Glutamatergic neuron (in vitro differentiated cells): ENCODE measurements at regions not wholly inside any gene's neighbourhood (a gene's known extent, or its start where the extent isn't known, plus 50 kb on each side); places are given as distances from the start of the nearest gene placed in this dataset.

ENCODE experiments used
- DNase-seq: peaks from one replicate; pipeline ENCODE4 v3.0.0; 2022
- H3K27ac Mint-ChIP-seq: one replicate; pipeline ENCODE4 v1.8.0; 2020; ENCODE audit warnings: mild to moderate bottlenecking, mixed read lengths, inconsistent platforms; ENCODE audit not compliant: unreplicated experiment
- H3K27me3 Mint-ChIP-seq: one replicate; pipeline ENCODE4 v1.8.0; 2020; ENCODE audit warnings: mild to moderate bottlenecking, moderate library complexity, mixed read lengths, inconsistent platforms; ENCODE audit not compliant: unreplicated experiment
- H3K36me3 Mint-ChIP-seq: one replicate; pipeline ENCODE4 v1.8.0; 2020; ENCODE audit warnings: mild to moderate bottlenecking, mixed read lengths, inconsistent platforms; ENCODE audit not compliant: unreplicated experiment
- H3K4me1 Mint-ChIP-seq: one replicate; pipeline ENCODE4 v1.8.0; 2020; ENCODE audit warnings: mild to moderate bottlenecking, low read depth, mixed read lengths, inconsistent platforms; ENCODE audit not compliant: unreplicated experiment
- H3K4me3 Mint-ChIP-seq: one replicate; pipeline ENCODE4 v1.8.0; 2020; ENCODE audit warnings: mild to moderate bottlenecking, mixed read lengths, inconsistent platforms; ENCODE audit not compliant: unreplicated experiment
- H3K9me3 Mint-ChIP-seq: one replicate; pipeline ENCODE4 v1.8.0; 2020; ENCODE audit warnings: mild to moderate bottlenecking, moderate library complexity, mixed read lengths, inconsistent platforms; ENCODE audit not compliant: unreplicated experiment
- CTCF ChIP-seq: fragments of 200-600 bp; sonication (generic); IDR thresholded peaks from one replicate; pipeline ENCODE4 v1.5.0; 2021; ENCODE audit not compliant: partially characterized antibody, unreplicated experiment

GRCh38 chr3:64809086-64809485 is 121.3 kb upstream of the ADAMTS9 start:
- peaks cover 3% of the 10 kb centered on the region for H3K27me3 Mint-ChIP-seq
- no peak for TF ChIP-seq CTCF
- peaks cover 7% of the 10 kb centered on the region for H3K4me1 Mint-ChIP-seq
- H3K36me3 Mint-ChIP-seq = no peaks in the 10 kb centered on the region
- no peak overlapping the region for H3K4me3 Mint-ChIP-seq
- DNase-seq = no peak
- H3K9me3 Mint-ChIP-seq = no peaks in the 10 kb centered on the region
- H3K27ac Mint-ChIP-seq = no peak overlapping the region

DNA sequence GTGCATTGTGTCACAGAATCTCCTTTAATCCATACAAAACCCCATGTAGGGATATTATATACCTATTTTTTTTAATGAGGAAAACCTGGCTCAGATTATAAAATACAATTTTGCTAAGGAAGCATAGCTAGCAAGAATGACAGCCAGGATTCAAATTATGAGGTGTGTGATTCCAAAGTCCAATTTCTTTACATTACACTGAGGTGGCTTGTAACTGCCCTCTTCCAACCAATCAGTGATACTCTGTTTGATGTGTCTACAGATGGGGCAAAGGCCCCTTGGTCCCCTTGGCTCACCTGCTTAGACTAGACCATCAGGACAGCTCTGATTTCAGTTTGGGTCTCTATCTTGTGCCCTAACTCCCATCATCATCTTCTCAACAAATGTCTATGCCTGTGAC is 120.3 kb upstream of the ADAMTS9 start:
- Mint-ChIP-seq H3K27ac (no peak overlapping the region), H3K27me3 (peaks cover 3% of the 10 kb centered on the region), H3K4me1 (no peaks in the 10 kb centered on the region), H3K9me3 (no peaks in the 10 kb centered on the region), H3K36me3 (no peaks in the 10 kb centered on the region), H3K4me3 (no peak overlapping the region)
- TF ChIP-seq CTCF = no peak
- no peak for DNase-seq

GRCh38 chr3:64806668-64807605 is 119.1 kb upstream of the ADAMTS9 start:
- DNase-seq = no peak
- no peaks in the 10 kb centered on the region for H3K4me1 Mint-ChIP-seq
- no peaks in the 10 kb centered on the region for H3K9me3 Mint-ChIP-seq
- no peaks in the 10 kb centered on the region for H3K36me3 Mint-ChIP-seq
- H3K27me3 Mint-ChIP-seq = peaks cover 3% of the 10 kb centered on the region
- no peak overlapping the region for H3K4me3 Mint-ChIP-seq
- no peak for TF ChIP-seq CTCF
- no peak overlapping the region for H3K27ac Mint-ChIP-seq

DNA sequence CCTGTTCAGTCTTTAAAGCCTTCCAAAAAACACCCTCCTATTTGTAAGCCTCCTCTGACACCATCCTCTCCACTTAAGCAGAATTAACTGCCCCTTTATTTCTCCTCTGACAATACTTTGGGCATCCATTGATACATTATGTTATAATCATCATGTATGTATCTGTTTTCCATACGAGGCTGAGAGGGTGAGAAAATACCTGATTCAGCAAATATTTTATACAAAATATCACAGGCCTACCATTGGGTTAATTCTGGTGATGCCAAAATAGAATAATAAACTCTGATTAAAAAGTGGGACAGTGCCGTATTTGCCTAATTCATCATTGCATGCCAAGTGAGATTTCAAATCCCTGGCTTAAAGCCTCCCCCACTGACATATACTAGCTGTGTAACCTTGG is 118.2 kb upstream of the ADAMTS9 start:
- H3K4me3 Mint-ChIP-seq = no peak overlapping the region
- no peaks in the 10 kb centered on the region for H3K9me3 Mint-ChIP-seq
- no peak overlapping the region for H3K27ac Mint-ChIP-seq
- no peak for TF ChIP-seq CTCF
- no peaks in the 10 kb centered on the region for H3K4me1 Mint-ChIP-seq
- peaks cover 3% of the 10 kb centered on the region for H3K27me3 Mint-ChIP-seq
- DNase-seq = no peak
- no peaks in the 10 kb centered on the region for H3K36me3 Mint-ChIP-seq

DNA sequence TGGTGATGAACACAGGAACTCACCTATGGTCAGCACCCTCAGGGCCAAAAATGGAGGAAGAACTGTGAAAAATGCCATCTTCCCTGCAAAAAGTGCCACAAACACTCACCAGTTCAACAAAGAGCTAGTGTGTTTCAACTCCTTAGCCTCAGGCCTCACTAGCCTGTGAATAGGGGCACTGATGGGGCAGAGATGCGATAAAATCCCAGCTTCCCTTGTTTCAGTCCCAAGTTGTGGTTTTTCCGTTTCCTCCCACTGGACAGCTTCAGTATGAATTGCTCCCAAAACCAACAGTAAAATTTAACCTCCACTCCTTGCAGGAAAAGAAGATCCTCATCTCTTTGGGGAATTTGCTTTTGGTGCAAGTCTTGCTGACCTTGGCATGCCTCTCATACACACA is 117.4 kb upstream of the ADAMTS9 start:
- no peaks in the 10 kb centered on the region for H3K9me3 Mint-ChIP-seq
- no peaks in the 10 kb centered on the region for H3K4me1 Mint-ChIP-seq
- no peak overlapping the region for H3K4me3 Mint-ChIP-seq
- TF ChIP-seq CTCF = no peak
- H3K27ac Mint-ChIP-seq = no peak overlapping the region
- no peak for DNase-seq
- H3K36me3 Mint-ChIP-seq = no peaks in the 10 kb centered on the region
- H3K27me3 Mint-ChIP-seq = peaks cover 3% of the 10 kb centered on the region
